ENCODE measurements at regions not wholly inside any gene's neighbourhood (a gene's known extent, or its start where the extent isn't known, plus 50 kb on each side); places are given as distances from the start of the nearest gene placed in this dataset.
"Not testable (repeated sequence)": the region's sequence is repeated elsewhere in the genome, so short reads cannot be mapped to it uniquely, and the experiment has no call there.

DNA sequence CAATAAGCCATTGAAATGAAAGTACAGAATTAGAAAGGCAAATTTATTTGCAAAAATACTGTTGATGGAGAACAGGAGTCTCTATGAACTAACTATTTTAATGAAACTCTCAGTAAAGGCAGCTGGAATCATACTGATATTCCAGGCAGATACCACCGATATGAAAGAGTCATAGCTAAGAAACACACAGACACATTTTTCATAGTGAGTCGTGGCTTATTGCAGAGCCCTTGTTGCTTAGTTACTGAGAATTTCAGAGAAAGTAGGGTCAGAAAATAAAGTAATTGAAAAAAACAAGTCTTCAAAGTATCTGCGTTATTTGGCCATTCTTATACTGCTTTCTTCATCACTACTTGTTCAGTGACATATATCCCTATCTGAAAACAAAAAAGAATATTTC, 1890.9 kb downstream of the PCDH9 start:
- DNase-seq: no peak

DNA sequence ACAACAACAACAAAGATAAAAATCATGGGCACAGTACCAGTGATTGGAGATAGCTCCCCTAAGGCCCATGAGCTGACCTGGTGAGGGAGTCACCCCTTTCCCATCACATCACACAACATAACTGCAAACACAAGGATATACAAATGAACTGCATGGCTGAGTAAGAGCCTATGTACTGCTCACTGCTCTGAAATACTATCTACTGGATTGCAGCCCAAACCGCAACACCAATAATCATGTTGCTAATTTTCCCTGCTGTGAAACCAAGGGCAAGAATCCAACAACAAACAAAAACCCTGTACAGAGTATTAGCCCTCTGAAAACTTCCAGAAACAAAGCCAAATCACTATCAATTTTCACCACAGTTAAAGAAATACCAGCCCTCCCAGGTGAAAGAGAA, 1893.2 kb downstream of the PCDH9 start:
- no peak for DNase-seq

DNA sequence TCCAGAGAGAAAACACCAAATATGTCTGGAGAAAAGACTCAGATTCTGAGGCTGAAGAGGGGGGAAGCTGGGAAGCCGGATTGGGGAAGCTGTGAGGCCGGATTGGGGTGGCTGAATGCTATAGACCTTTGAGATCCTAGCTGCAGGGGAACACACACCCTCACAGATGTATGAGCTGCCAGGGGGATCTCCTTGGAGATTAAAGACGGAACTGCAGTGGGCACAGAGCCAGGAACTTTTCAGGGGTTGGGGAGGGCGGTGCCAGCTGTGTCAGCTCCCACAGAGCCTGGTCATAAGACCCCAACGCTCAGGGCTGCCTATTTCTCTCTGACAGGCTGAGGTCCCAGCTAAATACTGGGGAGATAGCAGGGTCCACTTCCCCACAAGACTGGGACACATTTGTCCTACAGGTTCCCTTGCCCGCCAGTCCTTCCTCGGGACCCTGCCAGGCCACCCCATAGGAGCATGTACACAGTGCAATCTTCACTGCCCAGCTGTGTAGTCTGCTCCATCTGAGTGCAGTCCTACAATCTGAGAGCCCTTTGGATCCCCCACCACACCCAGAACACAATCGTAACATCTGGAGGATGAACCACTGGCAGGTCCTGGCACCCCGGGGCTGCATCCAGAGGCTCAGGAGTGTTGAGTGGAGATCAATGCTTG, 1893.9 kb downstream of the PCDH9 start:
- DNase-seq: no peak

DNA sequence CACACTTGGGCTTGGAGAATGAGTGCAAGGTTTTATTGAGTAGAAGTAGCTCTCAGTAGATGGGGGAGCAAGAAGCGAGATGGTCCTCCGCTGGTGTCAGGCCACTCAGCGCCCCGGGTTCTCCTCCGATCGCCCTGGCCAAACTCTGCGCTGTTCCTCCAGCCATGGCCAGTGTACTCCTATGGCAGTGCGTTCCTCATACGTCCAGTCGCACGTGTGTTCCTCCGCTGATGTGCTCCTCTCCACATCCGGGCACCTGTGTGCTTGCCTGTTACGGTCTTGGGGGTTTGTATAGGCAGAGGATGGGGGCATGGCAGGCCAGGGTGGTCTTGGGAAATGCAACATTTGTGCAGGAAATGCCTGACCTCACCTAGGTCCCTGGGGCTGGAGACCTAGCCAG, 1899.4 kb downstream of the PCDH9 start:
- DNase-seq: no peak

DNA sequence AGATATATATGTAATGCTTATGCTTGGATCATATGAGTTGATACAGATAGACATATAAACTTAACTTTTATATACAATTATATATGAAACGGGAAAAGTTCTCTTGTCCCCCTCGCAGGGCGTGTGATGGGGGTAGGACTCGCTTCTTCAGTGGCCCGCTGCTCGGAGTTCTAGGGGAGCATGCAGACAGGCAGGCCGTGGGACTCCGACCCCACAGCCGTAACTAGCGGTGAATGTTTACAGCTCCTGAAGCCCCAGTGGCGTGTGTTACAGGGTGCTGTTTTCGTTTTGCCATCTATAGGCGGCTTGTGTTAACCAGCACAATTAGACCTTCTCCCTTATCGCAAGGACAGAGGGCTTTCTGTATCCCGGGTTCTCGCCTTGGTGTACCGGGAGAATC, 1899.8 kb downstream of the PCDH9 start:
- DNase-seq: no peak

DNA sequence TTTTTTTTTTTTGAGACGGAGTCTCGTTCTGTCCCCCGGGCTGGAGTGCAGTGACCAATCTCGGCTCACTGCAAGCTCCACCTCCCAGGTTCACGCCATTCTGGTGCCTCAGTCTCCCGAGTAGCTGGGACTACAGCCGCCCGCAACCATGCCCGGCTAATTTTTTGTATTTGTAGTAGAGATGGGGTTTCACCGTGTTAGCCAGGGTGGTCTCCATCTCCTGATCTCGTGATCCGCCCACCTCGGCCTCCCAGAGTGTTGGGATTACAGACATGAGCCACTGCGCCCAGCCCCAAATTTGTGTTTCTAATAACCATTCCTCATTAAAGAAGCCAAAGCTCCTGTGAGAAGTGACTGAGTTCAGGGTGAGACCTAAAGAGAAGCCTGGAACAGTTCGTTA, 1906.9 kb downstream of the PCDH9 start:
- not testable (repeated sequence) for DNase-seq

DNA sequence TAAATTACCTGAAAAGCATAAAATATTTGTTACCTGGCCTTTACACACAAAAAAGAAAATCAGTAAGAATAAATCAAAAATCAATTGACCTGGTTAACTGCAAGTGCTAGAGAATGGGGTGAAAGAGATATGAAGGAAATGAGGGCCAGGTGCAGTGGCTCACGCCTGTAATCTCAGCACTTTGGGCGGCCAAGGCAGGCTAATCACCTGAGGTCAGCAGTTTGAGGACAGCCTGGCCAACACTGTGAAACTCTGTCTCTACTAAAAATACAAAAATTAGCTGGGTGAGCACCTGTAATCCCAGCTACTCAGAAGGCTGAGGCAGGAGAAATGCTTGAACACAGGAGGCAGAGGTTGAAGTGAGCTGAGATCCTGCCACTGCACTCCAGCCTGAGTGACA, 1908.7 kb downstream of the PCDH9 start:
- DNase-seq: not testable (repeated sequence)

DNA sequence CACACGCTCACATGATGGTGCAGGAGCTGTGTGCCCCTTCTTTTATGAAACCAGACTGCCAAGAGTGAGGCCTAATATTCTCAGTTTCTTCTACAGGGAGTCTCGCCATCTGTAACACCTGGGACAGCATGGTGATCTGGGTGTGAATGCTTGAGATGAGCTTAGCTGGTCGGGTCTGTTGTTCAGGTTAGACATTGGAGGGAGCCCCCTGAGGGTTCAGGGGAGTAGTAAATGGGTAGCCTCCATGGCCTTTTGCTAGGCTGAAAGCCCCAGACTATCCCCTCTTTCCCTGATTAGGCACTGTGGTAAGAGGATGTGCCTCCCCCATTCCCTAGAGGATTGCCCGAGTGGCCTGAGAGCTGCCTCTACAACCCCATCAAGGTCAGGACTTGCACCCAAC, 1916.1 kb downstream of the PCDH9 start:
- DNase-seq: no peak

DNA sequence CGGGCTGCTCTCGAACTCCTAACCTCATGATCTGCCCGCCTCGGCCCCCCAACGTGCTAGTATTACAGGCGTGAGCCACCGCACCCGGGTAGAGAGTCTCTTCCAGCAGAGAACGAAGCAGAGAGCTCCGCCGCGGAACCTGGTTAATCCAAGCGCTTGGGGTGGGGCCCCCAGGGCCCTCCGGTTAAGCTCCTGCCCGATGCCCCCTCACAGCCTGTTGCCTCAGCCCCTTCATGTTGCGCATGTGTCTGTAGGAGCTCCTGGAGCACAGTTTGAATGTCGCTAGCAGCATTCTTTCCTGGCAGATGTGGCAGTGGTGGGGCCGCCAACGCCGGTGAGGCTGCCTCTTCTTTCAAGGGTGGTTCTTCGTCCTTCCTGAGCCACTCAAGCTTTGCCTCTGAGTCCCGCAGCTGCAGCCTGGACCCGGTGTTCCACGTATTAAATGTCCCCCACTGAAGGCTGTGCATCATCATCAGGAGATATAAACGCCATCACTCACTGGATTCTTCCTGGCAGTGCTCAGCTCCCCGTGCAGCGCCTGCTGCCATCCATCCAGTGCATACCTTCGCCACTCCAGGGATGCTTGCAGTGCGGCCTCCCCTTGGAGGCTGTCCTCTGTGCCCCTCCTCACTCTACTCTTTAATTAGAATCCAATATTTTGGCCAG, 1919.3 kb downstream of the PCDH9 start:
- no peak for DNase-seq

DNA sequence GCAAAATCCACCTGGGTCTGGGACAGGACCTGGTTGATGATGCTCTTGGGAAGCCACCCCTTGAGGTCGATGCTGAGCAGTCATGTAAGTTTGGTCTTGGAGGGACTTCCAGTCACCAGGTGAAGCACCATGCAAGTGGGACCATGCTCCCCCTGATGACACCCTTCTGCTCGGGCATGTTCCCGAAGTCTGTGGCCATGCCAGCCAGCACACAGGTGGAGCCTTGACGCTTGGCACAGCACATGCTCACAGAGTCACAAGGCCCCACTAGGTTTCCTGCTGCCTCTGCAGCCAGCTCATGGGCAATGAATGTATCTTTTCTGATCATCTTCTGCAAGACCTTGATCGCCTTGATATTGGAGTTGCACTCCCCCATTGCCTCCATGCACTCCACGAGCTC, 1920.2 kb downstream of the PCDH9 start:
- DNase-seq: no peak

DNA sequence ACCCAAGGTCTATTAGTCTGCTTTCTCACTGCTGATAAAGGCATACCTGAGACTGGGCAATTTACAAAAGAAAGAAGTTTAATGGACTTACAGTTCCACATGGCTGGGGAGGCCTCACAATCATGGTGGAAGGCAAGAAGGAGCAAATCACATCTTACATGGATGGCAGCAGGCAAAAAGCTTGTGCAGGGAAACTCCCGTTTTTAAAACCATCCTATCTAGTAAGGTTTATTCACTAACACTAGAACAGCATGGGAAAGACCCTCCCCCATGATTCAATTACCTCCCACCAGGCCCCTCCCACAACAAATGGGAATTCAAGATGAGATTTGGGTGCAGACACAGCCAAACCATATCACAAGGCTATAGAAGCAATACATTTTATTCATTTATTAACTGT, 1921.4 kb downstream of the PCDH9 start:
- not testable (repeated sequence) for DNase-seq

DNA sequence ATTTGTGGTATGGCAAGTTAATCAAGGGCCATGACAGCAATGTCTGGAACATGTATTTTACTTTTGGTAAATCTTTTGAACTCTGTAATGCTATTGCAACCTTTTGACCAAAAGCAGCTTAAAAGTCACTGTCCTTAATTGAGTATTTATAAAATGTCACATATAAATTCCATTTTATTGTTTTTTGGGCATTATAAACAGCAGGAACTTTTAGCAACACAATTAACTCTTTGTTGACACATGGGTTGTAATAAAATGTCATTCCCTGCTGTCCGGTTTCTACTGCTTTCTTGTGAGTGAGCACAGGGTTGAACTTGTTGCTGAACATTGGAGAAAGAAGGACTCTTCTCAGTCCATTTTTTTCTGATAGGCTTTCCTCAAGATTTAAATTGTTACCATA, 1923.1 kb downstream of the PCDH9 start:
- DNase-seq: no peak

DNA sequence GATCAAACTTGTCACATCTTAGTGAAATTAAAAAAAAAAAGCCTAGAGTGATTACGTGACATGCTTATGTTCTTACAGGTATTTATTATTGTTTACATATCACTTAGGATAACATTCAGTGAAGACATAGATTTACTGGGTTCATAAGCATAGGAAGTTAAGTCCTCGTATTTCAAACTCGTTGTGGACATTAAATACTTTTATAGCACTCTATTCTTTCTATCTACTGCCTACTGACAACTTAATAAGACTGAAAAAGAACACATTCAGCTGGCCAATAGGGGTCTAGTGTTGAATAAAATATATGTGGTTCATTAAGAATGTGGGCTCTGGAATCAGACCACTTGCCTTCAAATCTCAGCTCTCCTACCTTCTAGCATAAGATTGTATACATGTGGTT, 1927.4 kb downstream of the PCDH9 start:
- DNase-seq: no peak

DNA sequence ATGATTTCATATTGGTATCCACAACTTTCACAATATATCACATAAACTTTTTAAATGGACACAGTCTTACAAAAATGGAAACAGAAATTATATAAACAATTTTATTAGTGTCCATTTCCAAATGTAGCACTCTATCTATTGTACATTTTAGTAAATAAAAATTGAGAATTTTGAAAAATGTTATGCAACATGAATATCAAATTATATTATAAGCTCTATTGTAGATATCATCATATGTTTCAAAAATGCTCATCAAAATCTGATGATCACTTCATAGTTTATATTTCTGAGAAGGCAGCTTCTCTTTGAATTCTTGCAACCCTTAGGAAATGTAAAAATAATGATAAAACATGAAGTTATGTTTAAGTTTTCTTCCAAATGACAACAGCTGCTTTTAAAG, 1928.6 kb downstream of the PCDH9 start:
- DNase-seq: no peak

DNA sequence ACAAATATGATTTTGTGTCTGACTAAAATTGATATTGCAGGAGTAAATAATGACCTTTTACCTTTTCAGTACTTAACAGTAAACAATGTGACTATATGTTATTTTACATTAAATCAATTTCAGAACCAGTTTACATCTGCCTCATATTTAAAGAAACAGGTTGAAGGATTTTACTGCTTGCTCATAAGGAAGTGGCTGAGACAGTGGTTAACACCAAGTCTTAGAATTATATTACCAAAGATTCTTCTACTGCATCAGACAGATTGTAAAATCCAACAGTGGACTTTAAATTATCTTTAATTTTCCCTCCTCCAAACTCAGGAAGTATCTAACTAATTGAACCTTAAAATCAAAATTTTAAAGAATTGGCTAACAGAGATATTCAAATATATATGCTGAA, 1929.9 kb downstream of the PCDH9 start:
- DNase-seq: no peak

DNA sequence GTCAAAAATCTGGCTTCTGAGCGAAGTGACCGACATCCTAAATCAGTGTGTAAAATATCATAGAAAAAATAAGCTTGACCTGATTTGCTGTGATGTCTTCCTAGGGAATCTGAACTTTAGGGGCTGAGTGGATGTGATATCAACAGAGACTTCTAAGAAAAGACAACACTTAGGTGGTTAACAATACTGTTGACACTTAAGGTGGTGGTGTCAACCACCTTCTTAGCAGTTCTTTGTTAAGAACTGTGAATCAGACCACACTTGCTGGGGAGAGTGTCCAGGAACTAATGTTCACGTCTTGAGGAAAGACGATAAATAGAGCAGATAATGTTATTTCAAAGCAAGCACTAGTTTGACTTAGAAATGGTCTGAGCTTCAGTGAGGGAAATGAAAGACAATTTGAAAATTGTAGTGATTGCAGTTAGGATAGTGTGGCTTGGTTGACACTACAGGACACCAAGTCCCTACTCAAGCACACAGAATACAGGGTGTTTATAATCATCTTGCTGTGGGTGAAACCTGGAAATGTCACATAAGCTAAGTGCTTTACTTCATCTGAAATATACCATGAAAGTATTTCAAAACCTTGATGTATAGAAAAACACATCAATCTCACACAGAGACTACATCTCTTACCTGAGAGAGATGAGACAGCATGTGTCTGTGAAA, 1936.5 kb downstream of the PCDH9 start:
- no peak for DNase-seq

DNA sequence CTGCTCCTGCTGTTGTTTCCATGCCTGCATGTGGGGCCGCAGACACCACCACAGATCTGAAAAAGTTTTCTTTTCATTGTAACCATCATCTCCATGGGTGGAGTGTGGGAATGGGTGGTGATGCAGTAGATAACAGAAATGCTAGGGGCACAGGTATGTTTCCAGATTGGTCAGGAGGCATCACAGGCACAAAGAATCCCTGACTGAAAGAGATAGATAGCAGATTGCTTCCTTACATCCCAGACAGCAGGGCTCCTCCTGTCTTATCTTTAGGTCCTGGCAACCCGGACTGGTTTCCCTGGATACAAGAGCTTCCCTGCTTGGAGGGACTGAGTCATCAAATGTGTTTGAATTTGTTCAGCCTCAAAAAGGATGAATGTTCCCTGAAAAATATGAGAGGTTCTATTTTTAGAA, 1937.6 kb downstream of the PCDH9 start:
- no peak for DNase-seq

DNA sequence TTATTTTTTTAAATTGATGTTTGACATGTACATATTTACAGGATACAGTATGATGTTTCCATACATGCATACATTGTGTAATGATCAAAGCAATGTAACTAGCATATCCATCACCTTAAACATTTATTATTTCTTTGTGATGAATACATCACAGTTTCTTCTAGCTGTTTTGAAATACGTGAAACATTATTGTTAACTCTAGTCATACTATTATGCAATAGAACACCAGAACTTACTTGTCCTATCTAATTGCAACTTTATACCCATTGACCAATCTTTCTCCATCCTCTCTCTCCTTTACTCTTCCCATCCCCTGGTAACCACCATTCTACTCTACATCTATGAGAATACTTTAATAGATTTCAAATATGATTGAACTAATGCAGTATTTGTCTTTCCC, 1942.7 kb downstream of the PCDH9 start:
- no peak for DNase-seq

DNA sequence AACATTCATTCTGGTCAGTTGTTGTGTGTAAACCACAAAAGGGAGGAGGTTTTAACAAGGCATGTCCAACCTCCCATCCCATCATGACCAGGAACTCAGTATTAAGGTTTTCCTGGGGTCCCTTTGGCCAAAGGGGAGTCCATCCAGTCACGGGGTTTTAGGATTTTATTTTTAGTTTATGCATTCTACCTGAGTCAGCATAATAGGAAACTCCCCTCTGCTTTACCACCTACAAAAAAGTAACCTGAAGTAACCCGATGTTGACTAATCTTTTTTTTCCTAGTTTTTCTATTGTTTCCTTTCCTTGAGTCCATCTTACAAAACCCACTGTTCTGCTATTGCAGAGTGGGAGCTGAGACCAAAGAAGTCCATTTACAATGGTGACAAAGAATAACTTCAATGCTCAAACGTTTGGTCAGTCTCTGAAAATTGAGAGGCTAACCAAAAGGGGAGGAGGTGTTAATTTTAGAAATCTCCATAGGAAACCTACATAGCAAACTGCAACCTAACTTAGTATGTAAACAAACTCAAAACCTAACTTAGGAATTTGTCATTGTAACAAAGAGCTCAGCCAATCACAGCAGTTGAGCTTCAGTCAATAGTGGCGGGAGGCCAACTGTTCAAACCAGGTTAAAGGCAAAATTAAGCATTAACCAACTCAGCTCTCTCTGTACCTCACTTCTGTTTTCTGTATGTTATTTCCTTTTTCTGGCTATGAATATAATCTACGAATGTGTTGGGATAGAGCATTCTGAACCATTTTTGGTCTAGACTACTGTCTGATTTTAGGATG, 1954.1 kb downstream of the PCDH9 start:
- DNase-seq: no peak

DNA sequence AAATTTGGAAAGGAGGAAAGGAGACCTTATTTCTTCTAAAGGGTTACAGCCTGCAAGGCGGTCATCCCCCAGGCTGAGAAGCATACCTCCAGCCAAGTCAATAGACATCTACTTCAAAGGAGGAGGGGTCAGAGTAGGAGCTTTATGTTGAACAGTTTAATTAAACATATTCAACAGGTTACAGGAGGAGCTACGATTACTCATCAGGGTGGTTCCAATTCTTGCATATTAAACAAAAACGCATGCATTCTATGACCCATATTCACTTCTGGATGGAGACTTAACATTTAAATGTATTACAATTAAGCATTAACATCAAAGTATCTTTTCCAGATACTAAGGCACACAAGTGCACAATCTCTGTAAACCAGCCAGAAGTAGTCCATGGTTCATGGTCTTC, 1955.0 kb downstream of the PCDH9 start:
- no peak for DNase-seq

DNA sequence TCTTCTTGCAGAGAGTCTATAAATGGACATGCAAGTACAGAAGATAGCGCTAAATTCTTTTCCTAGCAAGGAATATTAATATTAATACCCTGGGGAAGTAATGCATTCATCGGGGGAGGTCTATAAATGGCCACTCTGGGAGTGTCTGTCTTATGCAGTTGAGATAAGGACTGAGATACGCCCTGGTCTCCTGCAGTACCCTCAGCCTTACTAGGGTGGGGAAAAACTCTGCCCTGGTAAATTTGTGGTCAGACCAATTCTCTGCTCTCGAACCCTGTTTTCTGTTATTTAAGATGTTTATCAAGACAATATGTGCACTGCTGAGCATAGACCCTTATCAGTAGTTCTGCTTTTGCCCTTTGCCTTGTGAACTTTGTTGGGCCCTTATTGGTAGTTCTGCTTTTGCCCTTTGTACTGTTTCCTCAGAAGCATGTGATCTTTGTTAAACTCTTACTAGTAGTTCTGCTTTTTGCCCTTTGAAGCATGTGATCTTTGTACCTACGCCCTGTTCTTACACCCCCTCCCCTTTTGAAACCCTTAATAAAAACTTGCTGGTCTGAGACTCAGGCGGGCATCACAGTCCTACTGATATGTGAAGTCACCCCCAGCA, 1956.2 kb downstream of the PCDH9 start:
- DNase-seq: peak; percentile 7

DNA sequence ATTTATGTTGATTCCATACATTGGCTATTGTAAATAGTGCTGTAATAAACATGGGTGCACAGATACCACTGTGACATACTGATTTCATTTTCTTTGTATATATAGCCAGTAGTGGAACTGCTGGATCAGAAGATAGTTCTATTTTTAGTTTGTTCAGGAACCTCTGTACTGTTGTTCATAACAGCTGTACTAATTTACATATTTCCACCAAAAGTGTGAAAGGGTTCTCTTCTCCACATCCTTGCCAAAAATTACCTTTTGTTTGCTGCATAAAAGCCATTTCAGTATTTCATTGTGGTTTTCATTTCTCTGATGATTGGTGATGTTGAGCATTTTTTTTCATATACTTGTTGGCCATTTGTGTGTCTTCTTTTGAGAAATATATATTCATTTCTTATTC, 1962.1 kb downstream of the PCDH9 start:
- no peak for DNase-seq

DNA sequence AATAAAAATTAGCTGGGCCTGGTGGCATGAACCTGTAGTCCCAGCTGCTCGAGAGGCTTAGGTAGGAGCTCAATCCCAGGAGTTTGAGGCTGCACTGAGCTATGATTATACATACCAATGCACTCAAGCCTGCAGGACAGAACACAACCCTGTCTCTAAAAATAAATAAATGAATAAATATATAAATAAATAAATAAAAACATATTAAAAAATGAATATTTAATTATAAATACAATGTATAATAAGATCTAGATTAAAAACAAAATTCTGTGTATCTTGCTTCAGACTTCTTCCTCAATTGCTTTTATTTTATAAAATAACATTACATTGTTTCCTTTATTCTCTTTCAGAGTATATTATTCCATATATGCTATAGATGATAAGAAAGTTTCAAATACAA, 1964.1 kb downstream of the PCDH9 start:
- DNase-seq: no peak
